ENCODE measurements at regions not wholly inside any gene's neighbourhood (a gene's known extent, or its start where the extent isn't known, plus 50 kb on each side); places are given as distances from the start of the nearest gene placed in this dataset.
A peak's percentile ranks its signal among the peaks of the same experiment; 100 is the strongest.

DNA sequence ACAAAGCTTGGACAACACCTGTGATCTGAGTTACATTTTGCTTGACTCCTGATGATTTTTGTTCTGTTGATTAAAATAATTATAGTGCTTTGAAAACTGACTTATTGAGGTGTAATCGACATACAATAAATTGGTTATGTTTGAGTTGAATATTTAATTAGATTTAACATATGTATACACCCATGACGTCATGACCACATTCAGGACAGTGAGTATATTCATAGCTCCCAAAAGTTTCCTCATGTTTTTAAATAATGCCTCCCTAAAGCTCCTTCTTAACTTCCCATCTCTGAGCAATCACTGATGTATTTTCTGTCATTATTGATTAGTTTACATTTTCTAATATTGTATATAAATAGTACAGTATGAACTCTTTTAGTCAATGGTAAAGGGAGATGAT is 801.2 kb downstream of the PDCD6IP start (continued):
- TF ChIP-seq EGR1 (IDR thresholded peaks at IDR 0.05; ENCODE audit: borderline replicate concordance in 1 of 2, low read depth in 2 of 2, low read length in 2 of 2) (no peak), RFX5 (IDR thresholded peaks at IDR 0.05; ENCODE audit: low read depth, low read length) (no peak), BRCA1 (IDR thresholded peaks at IDR 0.05; ENCODE audit: low read depth, low read length) (no peak)

GRCh38 chr3:34619990-34620389 is 821.6 kb downstream of the PDCD6IP start:
- Histone ChIP-seq H3K4me3 (no peak overlapping the region), H3K36me3 (ENCODE audit: control insufficient read depth in 2 of 2, insufficient read depth in 2 of 2, low read length in 1 of 2) (no peaks in the 10 kb centered on the region), H3K27me3 (replicated peaks in 1 of 2; ENCODE audit: control insufficient read depth in 2 of 2, insufficient read depth in 2 of 2, low read length in 1 of 2) (no peaks in the 10 kb centered on the region), H3K79me2 (ENCODE audit: control insufficient read depth, insufficient read depth, low read length) (no peaks in the 10 kb centered on the region), H2AFZ (ENCODE audit: control insufficient read depth, low read depth, low read length) (no peak overlapping the region), H3K9ac (ENCODE audit: control insufficient read depth, insufficient read depth, low read length) (no peak overlapping the region), H4K20me1 (ENCODE audit: control insufficient read depth, insufficient read depth) (no peaks in the 10 kb centered on the region), H3K4me2 (ENCODE audit: control insufficient read depth, insufficient read depth) (no peak overlapping the region), H3K9me3 (replicated peaks; ENCODE audit: control insufficient read depth, insufficient read depth, low read length) (no peaks in the 10 kb centered on the region), H3K4me1 (ENCODE audit: control insufficient read depth, insufficient read depth, low read length) (no peaks in the 10 kb centered on the region), H3K27ac (ENCODE audit: control insufficient read depth, insufficient read depth) (no peak overlapping the region)
- POLR2A ChIA-PET: no interaction called here
- WGBS (ENCODE audit: insufficient coverage, insufficient replicate concordance, low lambda C conversion rate, missing lambda C conversion rate): 46% methylated on average over 2 of the region's 2 CpGs
- DNase-seq (ENCODE audit: low read depth, low spot score) (no peak), ATAC-seq (no peak), FAIRE-seq (no peak)
- BruUV-seq (replicated peaks): no TSS peak
- SMC1A ChIA-PET (ENCODE audit: uncharacterized antibody, unreplicated experiment): no interaction called here
- intact Hi-C loops (cut with micrococcal nuclease; ENCODE audit: unreplicated experiment) (no loop called here), in situ Hi-C loops (cut with MboI) (no loop called here)
- TF ChIP-seq NBN (IDR thresholded peaks at IDR 0.05) (no peak), SUZ12 (IDR thresholded peaks at IDR 0.05; ENCODE audit: unreplicated experiment) (no peak), RAD21 (IDR thresholded peaks at IDR 0.05; ENCODE audit: insufficient read depth, low read depth, low read length) (peak; percentile 25; the same call in 1 of the 2 replicates), RAD51 (IDR thresholded peaks at IDR 0.05) (no peak), ATF7 (IDR thresholded peaks at IDR 0.05; ENCODE audit: low read depth) (no peak), KAT2A (conservative IDR thresholded peaks at IDR 0.05; ENCODE audit: control insufficient read depth, low read depth, low read length) (no peak)
- CTCF ChIA-PET: no interaction called here
- RAD21 ChIA-PET (ENCODE audit: unreplicated experiment): no interaction called here

- Histone ChIP-seq H4K20me1 (ENCODE audit: control insufficient read depth, insufficient read depth) (no peaks in the 10 kb centered on the region), H3K4me3 (no peak overlapping the region), H3K27ac (ENCODE audit: control insufficient read depth, insufficient read depth) (no peak overlapping the region), H3K27me3 (replicated peaks in 1 of 2; ENCODE audit: control insufficient read depth in 2 of 2, insufficient read depth in 2 of 2, low read length in 1 of 2) (no peaks in the 10 kb centered on the region), H2AFZ (ENCODE audit: control insufficient read depth, low read depth, low read length) (no peak overlapping the region), H3K79me2 (ENCODE audit: control insufficient read depth, insufficient read depth, low read length) (no peaks in the 10 kb centered on the region), H3K4me2 (ENCODE audit: control insufficient read depth, insufficient read depth) (no peak overlapping the region), H3K4me1 (ENCODE audit: control insufficient read depth, insufficient read depth, low read length) (no peaks in the 10 kb centered on the region), H3K9ac (ENCODE audit: control insufficient read depth, insufficient read depth, low read length) (no peak overlapping the region), H3K9me3 (replicated peaks; ENCODE audit: control insufficient read depth, insufficient read depth, low read length) (no peaks in the 10 kb centered on the region), H3K36me3 (ENCODE audit: control insufficient read depth in 2 of 2, insufficient read depth in 2 of 2, low read length in 1 of 2) (no peaks in the 10 kb centered on the region)
- ChIA-PET SMC1A (ENCODE audit: uncharacterized antibody, unreplicated experiment) (no interaction called here), CTCF (interaction anchor here (0.7 kb wide), 1 partner anchor 10 kb away, joined by 3 read pairs; no protein-coding TSS in a partner anchor), RAD21 (ENCODE audit: unreplicated experiment) (no interaction called here), POLR2A (no interaction called here)
- no TSS peak for BruUV-seq (replicated peaks)
- in situ Hi-C loops (cut with MboI) (no loop called here), intact Hi-C loops (cut with micrococcal nuclease; ENCODE audit: unreplicated experiment) (no loop called here)
- TF ChIP-seq DPF2 (IDR thresholded peaks at IDR 0.05): no peak
- TF ChIP-seq BCL11A (IDR thresholded peaks at IDR 0.05; ENCODE audit: low read depth, low read length): no peak
- no peak for TF ChIP-seq ZZZ3 (IDR thresholded peaks at IDR 0.05; ENCODE audit: control insufficient read depth, insufficient read length, low read depth)
- TF ChIP-seq STAT3 (IDR thresholded peaks at IDR 0.05; ENCODE audit: low read depth, low read length): no peak
- FAIRE-seq (no peak), ATAC-seq (no peak), DNase-seq (ENCODE audit: low read depth, low spot score) (no peak)
Measured at GRCh38 chr3:34626699-34627098, 828.3 kb downstream of the PDCD6IP start.
